GM19351 (cell line): ENCODE measurements at regions not wholly inside any gene's neighbourhood (a gene's known extent, or its start where the extent isn't known, plus 50 kb on each side); places are given as distances from the start of the nearest gene placed in this dataset.
"Not testable (repeated sequence)": the region's sequence is repeated elsewhere in the genome, so short reads cannot be mapped to it uniquely, and the experiment has no call there.

Experiments
- ATAC-seq: cut with Tn5 transposase; IDR thresholded peaks from one replicate; pipeline ENCODE4 v1.9.1; 2021; ENCODE audit warnings: mild to moderate bottlenecking, moderate library complexity; ENCODE audit not compliant: unreplicated experiment

GRCh38 chr4:167918077-167918476, 174.3 kb upstream of the ANXA10 start:
- no peak for ATAC-seq

GRCh38 chr4:167930166-167930565, 162.2 kb upstream of the ANXA10 start:
- ATAC-seq: no peak

DNA sequence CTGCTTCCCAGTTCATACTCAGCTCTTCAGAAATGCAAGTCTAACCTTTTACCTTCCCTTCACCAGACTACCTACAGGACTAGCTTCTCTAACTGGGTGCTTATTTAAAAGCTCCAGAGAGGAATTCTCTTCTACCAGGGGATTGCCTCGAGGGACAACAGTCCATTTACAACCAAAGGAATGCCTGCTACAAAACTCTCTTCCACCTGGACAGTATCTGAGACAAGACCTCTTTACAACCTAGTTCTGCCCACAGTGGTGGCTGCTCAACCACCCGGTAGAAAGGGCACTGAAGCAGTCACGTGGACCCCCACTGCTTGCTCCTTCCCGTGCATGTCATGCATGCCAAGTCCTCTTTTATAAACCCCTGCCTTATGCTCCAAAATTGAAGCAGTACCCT, 158.1 kb upstream of the ANXA10 start:
- no peak for ATAC-seq

- no peak for ATAC-seq
These were observed 152.3 kb upstream of the ANXA10 start for GRCh38 chr4:167939863-167940616.

- ATAC-seq: peak; percentile 52
These were observed 148.3 kb upstream of the ANXA10 start for GRCh38 chr4:167943872-167944505.

GRCh38 chr4:167944721-167945120, 147.6 kb upstream of the ANXA10 start:
- ATAC-seq: no peak

DNA sequence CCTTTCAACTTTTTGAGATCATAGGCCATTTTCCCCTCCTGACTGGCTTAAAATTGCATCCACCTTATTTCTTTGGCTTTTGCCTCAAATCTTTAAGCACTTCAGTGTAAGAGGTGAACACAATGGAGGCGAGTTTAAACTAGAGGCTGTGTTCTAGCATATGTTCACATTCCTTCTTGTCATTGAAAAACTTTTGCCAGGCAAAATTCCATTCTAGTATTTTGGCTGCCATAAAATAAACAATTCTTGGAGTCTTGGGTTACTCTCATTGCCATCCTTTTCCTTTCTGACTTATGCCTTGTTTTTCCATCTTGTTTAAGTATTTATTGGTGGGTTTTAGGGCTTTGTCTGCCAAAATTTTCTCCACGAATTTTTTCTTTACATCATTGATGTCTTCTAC, 137.3 kb upstream of the ANXA10 start:
- no peak for ATAC-seq

GRCh38 chr4:167956676-167957075, 135.7 kb upstream of the ANXA10 start:
- ATAC-seq: no peak

DNA sequence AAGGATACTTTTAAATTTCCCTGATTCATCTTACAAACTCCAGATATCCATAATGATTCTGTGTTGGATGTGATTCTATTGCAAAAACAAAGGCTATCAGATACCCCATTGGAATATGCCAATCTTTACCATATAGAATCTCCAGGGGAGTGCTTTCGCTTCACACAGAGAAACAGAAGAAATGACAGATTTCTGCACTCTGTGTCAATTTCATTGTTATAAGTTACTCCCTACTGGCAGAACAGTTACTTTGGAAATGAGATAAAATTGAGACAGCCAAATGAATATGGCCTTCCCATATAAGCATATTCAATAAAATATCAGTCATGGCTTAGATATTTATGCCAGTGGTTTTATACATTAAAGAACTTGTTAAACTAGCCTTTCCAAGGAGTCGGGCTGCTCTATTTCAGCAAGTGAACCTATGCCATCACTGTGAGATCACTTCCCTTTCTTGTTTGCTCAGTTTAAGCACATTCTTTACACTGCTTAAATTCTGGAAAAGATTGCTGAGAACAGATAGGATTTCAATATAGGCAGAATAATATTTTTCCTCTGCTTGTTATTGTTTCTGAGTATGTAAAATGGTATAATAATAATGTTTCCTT, 127.5 kb upstream of the ANXA10 start:
- no peak for ATAC-seq

DNA sequence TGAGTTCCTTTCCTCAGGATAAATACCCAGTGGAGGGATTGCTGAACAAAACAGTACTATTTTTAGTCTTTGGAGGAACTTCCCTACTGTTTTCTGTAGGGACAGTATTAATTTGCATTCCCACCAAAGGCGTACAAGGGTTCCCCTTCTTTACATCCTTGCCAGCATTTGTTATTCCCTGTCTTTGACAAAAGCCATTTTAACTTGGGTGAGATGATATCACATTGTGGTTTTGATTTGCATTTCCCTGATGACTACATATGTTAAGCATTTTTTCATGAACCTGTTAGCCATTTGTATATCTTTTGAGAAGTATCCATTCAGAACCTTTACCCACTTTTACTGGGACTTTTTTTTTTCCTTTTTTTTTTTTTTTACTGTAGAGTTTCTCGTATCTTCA, 126.2 kb upstream of the ANXA10 start:
- no peak for ATAC-seq

- no peak for ATAC-seq
These were observed 118.8 kb upstream of the ANXA10 start for GRCh38 chr4:167973513-167973912.

DNA sequence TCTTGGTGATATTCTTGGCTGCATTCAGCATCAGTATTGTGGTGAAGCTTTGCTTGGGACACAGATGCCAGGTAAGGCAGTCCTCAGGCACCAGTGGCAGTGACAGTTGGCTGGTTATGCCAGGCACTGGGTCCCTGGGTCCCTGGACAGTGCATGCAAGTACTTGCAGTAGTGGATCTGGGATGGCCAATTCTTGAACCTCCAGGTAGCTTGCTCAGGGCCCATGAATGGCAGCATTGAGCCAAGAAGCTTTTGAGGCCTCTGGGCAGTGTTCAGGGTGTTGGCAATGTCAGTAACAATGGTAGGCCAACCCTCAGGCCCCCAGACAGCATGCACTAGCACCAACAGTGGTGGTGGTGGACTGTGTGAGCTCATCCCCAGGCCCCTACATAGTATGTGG, 106.8 kb upstream of the ANXA10 start:
- no peak for ATAC-seq

GRCh38 chr4:167986044-167986443, 106.3 kb upstream of the ANXA10 start:
- no peak for ATAC-seq

DNA sequence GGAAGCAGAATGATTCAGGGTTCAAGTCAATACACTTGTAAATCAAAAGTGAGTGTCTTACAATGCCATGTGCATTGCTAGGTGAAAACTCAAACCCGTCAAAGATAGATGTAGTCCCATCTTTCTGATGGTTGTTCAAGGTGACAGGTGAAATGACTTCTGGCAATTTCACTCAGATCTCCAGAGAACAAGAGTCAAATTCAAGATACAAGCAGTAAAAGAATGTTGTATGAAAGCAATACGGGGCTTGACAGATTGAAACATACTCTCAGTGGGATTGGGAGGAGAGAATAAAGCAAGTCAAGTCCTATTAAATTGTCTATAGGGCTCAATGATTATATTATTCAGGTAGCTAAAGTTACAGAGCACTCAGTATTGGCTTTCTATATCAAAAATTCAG, 105.1 kb upstream of the ANXA10 start:
- no peak for ATAC-seq

GRCh38 chr4:167989815-167990214, 102.5 kb upstream of the ANXA10 start:
- ATAC-seq: no peak

DNA sequence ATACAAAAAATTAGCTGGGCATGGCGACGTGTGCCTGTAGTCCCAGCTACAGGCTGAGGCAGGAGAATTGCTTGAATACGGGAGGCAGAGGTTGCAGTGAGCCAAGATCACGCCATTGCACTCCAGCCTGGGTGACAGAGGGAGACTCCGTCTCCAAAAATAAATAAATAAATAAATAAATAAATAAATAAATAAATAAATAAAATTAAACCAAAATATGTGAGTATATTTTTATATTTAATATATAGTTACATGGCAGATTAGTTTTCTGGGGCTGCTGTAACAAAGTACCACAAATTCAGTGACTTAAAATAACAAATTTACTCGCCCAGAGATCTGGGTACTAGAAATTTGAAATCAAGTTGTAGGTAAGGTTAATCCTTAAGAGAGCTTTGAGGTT, 84.2 kb upstream of the ANXA10 start:
- not testable (repeated sequence) for ATAC-seq

GRCh38 chr4:168019019-168019651, 73.2 kb upstream of the ANXA10 start:
- ATAC-seq: no peak

DNA sequence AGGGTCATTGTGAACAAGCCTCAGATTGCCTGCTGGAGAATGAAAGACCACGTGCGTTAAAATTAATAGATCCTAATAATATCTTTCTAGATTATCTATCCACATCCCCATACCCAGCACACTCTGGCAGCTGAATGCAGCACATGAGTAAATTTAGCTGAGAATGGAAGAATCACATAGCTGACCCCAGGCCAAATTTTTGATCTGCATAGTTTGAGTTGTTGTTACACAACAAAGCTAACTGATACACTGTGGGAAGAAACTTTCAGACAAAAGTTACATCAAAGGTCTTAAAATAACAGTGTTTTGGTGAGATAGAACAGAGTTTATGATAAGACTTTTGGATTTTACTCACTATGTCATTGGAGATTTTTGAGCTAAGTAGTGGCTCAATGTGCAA, 72.4 kb upstream of the ANXA10 start:
- no peak for ATAC-seq

GRCh38 chr4:168021666-168022065, 70.7 kb upstream of the ANXA10 start:
- no peak for ATAC-seq

DNA sequence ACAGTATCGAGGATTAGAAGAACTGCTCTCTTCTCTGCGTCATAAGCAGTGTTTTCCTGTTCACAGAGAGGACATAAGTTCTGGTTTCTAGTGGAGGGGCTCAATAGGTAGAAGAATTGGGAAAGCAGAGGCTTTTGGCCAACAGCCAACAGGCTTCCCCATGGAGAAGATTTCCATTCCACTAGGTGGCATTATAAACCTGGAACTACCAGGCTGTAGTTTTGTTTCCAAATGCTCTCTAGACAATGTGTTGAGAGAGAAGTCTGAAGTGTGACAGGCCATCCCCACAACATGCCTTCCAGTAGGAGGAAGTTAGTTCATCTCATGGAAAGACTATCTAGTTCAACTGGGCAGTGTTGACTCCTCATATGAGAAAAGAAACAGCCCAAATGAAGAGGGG, 63.8 kb upstream of the ANXA10 start:
- ATAC-seq: no peak

GRCh38 chr4:168028970-168029597, 63.3 kb upstream of the ANXA10 start:
- ATAC-seq: no peak
